Loucy (cell line): ENCODE measurements at regions not wholly inside any gene's neighbourhood (a gene's known extent, or its start where the extent isn't known, plus 50 kb on each side); places are given as distances from the start of the nearest gene placed in this dataset.

Experiments used
- H2AFZ ChIP-seq: fragments of 200-600 bp; sonication (generic); 2 replicates; pipeline ENCODE4 v1.6.0; 2016; ENCODE audit warnings: antibody characterized with exemption, mild to moderate bottlenecking, low read length, moderate library complexity
- H3F3A ChIP-seq: fragments of 200-600 bp; 2 replicates; pipeline ENCODE4 v1.6.0; 2016; ENCODE audit warnings: antibody characterized with exemption, low read depth, mild to moderate bottlenecking
- H3K27me3 ChIP-seq: fragments of 200-600 bp; sonication (generic); 2 replicates; pipeline ENCODE4 v1.6.1; 2014; ENCODE audit warnings: low read length, mild to moderate bottlenecking; ENCODE audit not compliant: insufficient read depth, poor library complexity, severe bottlenecking
- H3K36me3 ChIP-seq: fragments of 200-600 bp; sonication (generic); 2 replicates; pipeline ENCODE4 v1.6.1; 2016; ENCODE audit warnings: low read length; ENCODE audit not compliant: insufficient read depth
- H3K4me1 ChIP-seq: fragments of 200-600 bp; sonication (generic); 2 replicates; pipeline ENCODE4 v1.5.1; 2014; ENCODE audit warnings: low read length, mild to moderate bottlenecking; ENCODE audit not compliant: insufficient read depth, poor library complexity, severe bottlenecking
- H3K4me2 ChIP-seq: fragments of 200-600 bp; sonication (generic); 2 replicates; pipeline ENCODE4 v1.6.0; 2014; ENCODE audit warnings: antibody characterized with exemption, low read length, low read depth, mild to moderate bottlenecking; ENCODE audit not compliant: poor library complexity, severe bottlenecking
- H3K4me3 ChIP-seq: fragments of 200-600 bp; sonication (generic); 2 replicates; pipeline ENCODE4 v1.5.1; 2014; ENCODE audit warnings: low read length, mild to moderate bottlenecking, mixed read lengths; ENCODE audit not compliant: poor library complexity, severe bottlenecking
- H3K79me2 ChIP-seq: fragments of 200-600 bp; sonication (generic); 2 replicates; pipeline ENCODE4 v1.6.1; 2014; ENCODE audit warnings: low read length; ENCODE audit not compliant: insufficient read depth
- H3K9ac ChIP-seq: fragments of 200-600 bp; sonication (generic); 2 replicates; pipeline ENCODE4 v1.6.0; 2014; ENCODE audit warnings: mild to moderate bottlenecking, low read depth, low read length, moderate library complexity; ENCODE audit not compliant: poor library complexity, severe bottlenecking
- H3K9me2 ChIP-seq: fragments of 200-600 bp; sonication (generic); replicated peaks from 2 replicates; pipeline ENCODE4 v1.6.1; 2016; ENCODE audit warnings: low read depth, low read length, mixed read lengths
- H3K9me3 ChIP-seq: fragments of 200-600 bp; sonication (generic); 2 replicates; pipeline ENCODE4 v1.6.1; 2014; ENCODE audit warnings: mild to moderate bottlenecking, antibody characterized with exemption, low read length, low read depth; ENCODE audit not compliant: insufficient read depth
- H4K20me1 ChIP-seq: fragments of 200-600 bp; sonication (generic); 2 replicates; pipeline ENCODE4 v1.6.0; 2014; ENCODE audit warnings: antibody characterized with exemption, low read length, mild to moderate bottlenecking; ENCODE audit not compliant: insufficient read depth, poor library complexity, severe bottlenecking
- EZH2phosphoT487 ChIP-seq: fragments of 200-600 bp; IDR thresholded peaks from 2 replicates; pipeline ENCODE4 v1.6.1; 2018; ENCODE audit warnings: antibody characterized with exemption, mild to moderate bottlenecking, moderate library complexity, borderline replicate concordance
- TF ChIP-seq, protein P1 (sequence below): fragments of 200-600 bp; sonication (generic); conservative IDR thresholded peaks from 2 replicates; pipeline ENCODE4 v1.5.1; 2014; ENCODE audit warnings: mild to moderate bottlenecking, antibody characterized with exemption, low read length

DNA sequence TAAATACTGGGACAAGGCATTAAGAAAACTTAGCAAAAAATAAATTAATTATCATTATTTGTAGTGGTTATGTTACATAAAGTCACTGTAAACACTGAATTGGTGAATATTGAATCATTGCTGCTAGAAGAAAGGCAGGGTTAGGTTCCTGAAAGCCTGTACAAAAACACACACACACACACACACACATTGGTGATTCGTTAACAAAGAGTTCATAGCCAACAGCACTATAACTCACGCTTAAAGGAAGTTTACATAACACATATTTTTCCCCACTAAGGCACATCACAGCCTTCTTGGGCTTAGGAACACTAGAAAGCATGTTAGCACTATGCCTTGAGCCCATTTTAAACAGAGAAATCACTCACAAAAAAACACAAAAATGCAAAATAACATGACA is 690.0 kb upstream of the PIK3C3 start:
- H3K4me1 ChIP-seq = no peaks in the 10 kb centered on the region
- no peaks in the 10 kb centered on the region for H3K9me3 ChIP-seq
- no peak for TF ChIP-seq EZH2phosphoT487
- TF ChIP-seq, protein P1, sequence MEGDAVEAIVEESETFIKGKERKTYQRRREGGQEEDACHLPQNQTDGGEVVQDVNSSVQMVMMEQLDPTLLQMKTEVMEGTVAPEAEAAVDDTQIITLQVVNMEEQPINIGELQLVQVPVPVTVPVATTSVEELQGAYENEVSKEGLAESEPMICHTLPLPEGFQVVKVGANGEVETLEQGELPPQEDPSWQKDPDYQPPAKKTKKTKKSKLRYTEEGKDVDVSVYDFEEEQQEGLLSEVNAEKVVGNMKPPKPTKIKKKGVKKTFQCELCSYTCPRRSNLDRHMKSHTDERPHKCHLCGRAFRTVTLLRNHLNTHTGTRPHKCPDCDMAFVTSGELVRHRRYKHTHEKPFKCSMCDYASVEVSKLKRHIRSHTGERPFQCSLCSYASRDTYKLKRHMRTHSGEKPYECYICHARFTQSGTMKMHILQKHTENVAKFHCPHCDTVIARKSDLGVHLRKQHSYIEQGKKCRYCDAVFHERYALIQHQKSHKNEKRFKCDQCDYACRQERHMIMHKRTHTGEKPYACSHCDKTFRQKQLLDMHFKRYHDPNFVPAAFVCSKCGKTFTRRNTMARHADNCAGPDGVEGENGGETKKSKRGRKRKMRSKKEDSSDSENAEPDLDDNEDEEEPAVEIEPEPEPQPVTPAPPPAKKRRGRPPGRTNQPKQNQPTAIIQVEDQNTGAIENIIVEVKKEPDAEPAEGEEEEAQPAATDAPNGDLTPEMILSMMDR = no peak
- H3K4me2 ChIP-seq = no peak overlapping the region
- no peaks in the 10 kb centered on the region for H3K79me2 ChIP-seq
- no peaks in the 10 kb centered on the region for H3K27me3 ChIP-seq
- no peak overlapping the region for H2AFZ ChIP-seq
- H3K36me3 ChIP-seq = no peaks in the 10 kb centered on the region
- H3F3A ChIP-seq = no peaks in the 10 kb centered on the region
- no peaks in the 10 kb centered on the region for H4K20me1 ChIP-seq
- no peak overlapping the region for H3K9ac ChIP-seq
- no peak overlapping the region for H3K4me3 ChIP-seq
- no peaks in the 10 kb centered on the region for H3K9me2 ChIP-seq

DNA sequence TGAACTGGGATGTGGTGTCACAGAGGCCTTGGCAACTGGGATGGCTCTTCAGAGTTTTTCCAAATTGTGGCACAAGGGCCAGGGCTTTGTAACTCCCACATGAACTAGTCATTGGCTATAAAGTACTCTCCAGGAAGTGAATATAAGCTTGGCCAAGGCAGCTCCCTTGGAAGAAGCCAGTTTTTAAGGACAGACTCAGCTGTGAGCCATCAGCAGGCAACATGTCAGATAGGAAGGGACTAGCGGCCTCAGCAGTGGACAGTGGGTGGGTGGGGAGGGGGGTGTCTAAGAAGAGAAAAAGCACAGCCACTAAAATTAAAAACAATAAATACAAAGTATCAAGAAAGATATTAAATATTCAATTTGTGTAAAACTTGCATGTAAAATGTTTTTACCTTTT is 691.1 kb upstream of the PIK3C3 start:
- no peaks in the 10 kb centered on the region for H3K9me2 ChIP-seq
- no peaks in the 10 kb centered on the region for H4K20me1 ChIP-seq
- H2AFZ ChIP-seq = no peak overlapping the region

DNA sequence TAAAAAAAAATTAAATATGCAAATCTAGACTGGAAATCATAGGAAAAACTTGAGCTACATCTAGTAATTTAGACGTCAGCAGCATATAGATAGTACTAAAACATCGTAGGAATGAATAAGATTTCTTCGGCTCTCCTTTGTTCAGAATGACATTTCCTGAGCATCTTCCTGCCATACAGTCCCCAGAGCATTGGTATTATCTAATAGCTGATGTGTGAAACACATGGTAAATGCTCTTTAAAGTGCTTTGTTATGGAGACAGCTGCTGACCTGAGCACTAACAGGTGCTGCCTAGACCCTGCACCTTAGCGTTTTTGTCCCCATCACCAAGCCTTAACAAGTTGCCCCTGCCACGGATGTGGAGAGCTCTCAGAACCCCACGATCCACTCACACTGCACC is 692.3 kb upstream of the PIK3C3 start:
- no peaks in the 10 kb centered on the region for H3K36me3 ChIP-seq
- H3K27me3 ChIP-seq = no peaks in the 10 kb centered on the region
- no peaks in the 10 kb centered on the region for H3K9me2 ChIP-seq
- no peak overlapping the region for H3K4me3 ChIP-seq
- no peaks in the 10 kb centered on the region for H4K20me1 ChIP-seq
- H3K4me2 ChIP-seq = no peak overlapping the region
- H3K79me2 ChIP-seq = no peaks in the 10 kb centered on the region
- TF ChIP-seq, protein P1 = no peak
- no peak for TF ChIP-seq EZH2phosphoT487
- H3K4me1 ChIP-seq = no peaks in the 10 kb centered on the region
- no peak overlapping the region for H2AFZ ChIP-seq
- H3K9ac ChIP-seq = no peak overlapping the region
- no peaks in the 10 kb centered on the region for H3F3A ChIP-seq
- H3K9me3 ChIP-seq = peaks cover 2% of the 10 kb centered on the region; the same call in 1 of the 2 replicates

More for the DNA sequence above, 691.1 kb upstream of the PIK3C3 start:
- Histone ChIP-seq H3K9me3 (no peaks in the 10 kb centered on the region), H3K9ac (no peak overlapping the region), H3K79me2 (no peaks in the 10 kb centered on the region), H3K4me3 (no peak overlapping the region), H3K4me1 (no peaks in the 10 kb centered on the region), H3F3A (no peaks in the 10 kb centered on the region), H3K36me3 (no peaks in the 10 kb centered on the region), H3K4me2 (no peak overlapping the region), H3K27me3 (no peaks in the 10 kb centered on the region)
- TF ChIP-seq, protein P1 = no peak
- TF ChIP-seq EZH2phosphoT487 = no peak
